Hepatocyte (in vitro differentiated cells): ENCODE measurements at regions not wholly inside any gene's neighbourhood (a gene's known extent, or its start where the extent isn't known, plus 50 kb on each side); places are given as distances from the start of the nearest gene placed in this dataset.

Source experiments
- EZH2 ChIP-seq: fragments of 200-600 bp; sonication (generic); IDR thresholded peaks from 2 replicates; pipeline ENCODE4 v1.6.1; 2016; ENCODE audit warnings: antibody characterized with exemption, mild to moderate bottlenecking, borderline replicate concordance
- TF ChIP-seq, protein P1 (sequence below): fragments of 200-600 bp; sonication (generic); IDR thresholded peaks from 2 replicates; pipeline ENCODE4 v1.5.1; 2016; ENCODE audit warnings: antibody characterized with exemption, mild to moderate bottlenecking; ENCODE audit not compliant: poor library complexity

DNA sequence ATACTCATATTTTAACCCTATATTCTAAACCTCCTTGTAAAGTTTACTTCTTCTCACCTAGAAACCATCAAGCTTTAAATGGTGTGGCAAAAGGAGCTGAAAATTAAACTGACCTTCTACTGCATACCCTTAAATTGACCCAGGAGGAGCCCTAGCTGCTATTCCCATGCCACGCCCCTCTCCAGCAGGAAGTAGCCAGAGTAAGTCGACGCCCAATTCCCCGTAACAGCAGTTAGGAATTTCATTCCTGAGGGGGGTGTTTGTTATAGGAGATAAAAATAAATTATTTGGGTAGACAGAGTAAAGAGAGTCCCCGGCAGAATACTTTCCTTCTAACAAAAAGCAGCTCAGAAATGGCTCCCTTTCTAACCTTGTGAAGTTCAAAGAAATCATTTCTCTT is 111.8 kb upstream of the FAM174A start:
- TF ChIP-seq, protein P1, sequence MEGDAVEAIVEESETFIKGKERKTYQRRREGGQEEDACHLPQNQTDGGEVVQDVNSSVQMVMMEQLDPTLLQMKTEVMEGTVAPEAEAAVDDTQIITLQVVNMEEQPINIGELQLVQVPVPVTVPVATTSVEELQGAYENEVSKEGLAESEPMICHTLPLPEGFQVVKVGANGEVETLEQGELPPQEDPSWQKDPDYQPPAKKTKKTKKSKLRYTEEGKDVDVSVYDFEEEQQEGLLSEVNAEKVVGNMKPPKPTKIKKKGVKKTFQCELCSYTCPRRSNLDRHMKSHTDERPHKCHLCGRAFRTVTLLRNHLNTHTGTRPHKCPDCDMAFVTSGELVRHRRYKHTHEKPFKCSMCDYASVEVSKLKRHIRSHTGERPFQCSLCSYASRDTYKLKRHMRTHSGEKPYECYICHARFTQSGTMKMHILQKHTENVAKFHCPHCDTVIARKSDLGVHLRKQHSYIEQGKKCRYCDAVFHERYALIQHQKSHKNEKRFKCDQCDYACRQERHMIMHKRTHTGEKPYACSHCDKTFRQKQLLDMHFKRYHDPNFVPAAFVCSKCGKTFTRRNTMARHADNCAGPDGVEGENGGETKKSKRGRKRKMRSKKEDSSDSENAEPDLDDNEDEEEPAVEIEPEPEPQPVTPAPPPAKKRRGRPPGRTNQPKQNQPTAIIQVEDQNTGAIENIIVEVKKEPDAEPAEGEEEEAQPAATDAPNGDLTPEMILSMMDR, result no peak
- TF ChIP-seq EZH2, result no peak
